IPS DF 6.9 (cell line): ENCODE measurements at regions not wholly inside any gene's neighbourhood (a gene's known extent, or its start where the extent isn't known, plus 50 kb on each side); places are given as distances from the start of the nearest gene placed in this dataset.

Experiments
- DNase-seq: peaks from one replicate; pipeline ENCODE4 v3.0.0-alpha.2; 2013; ENCODE audit warnings: low read depth, low spot score
- H3K27ac ChIP-seq: one replicate; pipeline ENCODE4 v1.5.1; 2013; ENCODE audit warnings: low read length, control low read depth
- H3K27me3 ChIP-seq: 2 replicates; pipeline ENCODE4 v1.6.1; 2013; ENCODE audit warnings: mild to moderate bottlenecking, low read length; ENCODE audit not compliant: control insufficient read depth, insufficient read depth
- H3K36me3 ChIP-seq: 2 replicates; pipeline ENCODE4 v1.6.1; 2013; ENCODE audit warnings: low read length; ENCODE audit not compliant: control insufficient read depth, insufficient read depth
- H3K4me1 ChIP-seq: 2 replicates; pipeline ENCODE4 v1.6.1; 2013; ENCODE audit warnings: low read length; ENCODE audit not compliant: control insufficient read depth, insufficient read depth
- H3K4me3 ChIP-seq: 2 replicates; pipeline ENCODE4 v1.5.1; 2013; ENCODE audit warnings: mild to moderate bottlenecking, low read length
- H3K9me3 ChIP-seq: 2 replicates; pipeline ENCODE4 v1.6.1; 2013; ENCODE audit warnings: low read length, inconsistent platforms; ENCODE audit not compliant: control insufficient read depth, insufficient read depth
- WGBS: extraction: QIAGEN DNeasy Blood & Tissue Kit; methylation state at CpG from one replicate; pipeline ENCODE4 v1.1.7; 2013; ENCODE audit warnings: mixed read lengths, missing lambda C conversion rate; ENCODE audit not compliant: insufficient read length, insufficient coverage; 5-methylcytosine and 5-hydroxymethylcytosine counted together

GRCh38 chr10:62748386-62748785 is 56.1 kb upstream of the ADO start:
- Histone ChIP-seq H3K4me1 (no peaks in the 10 kb centered on the region), H3K27me3 (no peaks in the 10 kb centered on the region), H3K9me3 (no peaks in the 10 kb centered on the region), H3K36me3 (no peaks in the 10 kb centered on the region), H3K27ac (no peak overlapping the region), H3K4me3 (no peak overlapping the region)
- DNase-seq, result no peak

- H3K4me3 ChIP-seq, result no peak overlapping the region
- H3K4me1 ChIP-seq, result no peaks in the 10 kb centered on the region
- H3K27me3 ChIP-seq, result no peaks in the 10 kb centered on the region
- DNase-seq, result no peak
- H3K36me3 ChIP-seq, result no peaks in the 10 kb centered on the region
- H3K9me3 ChIP-seq, result no peaks in the 10 kb centered on the region
- no CpG with 5 or more reads among the region's 5 CpGs for WGBS
- H3K27ac ChIP-seq, result no peak overlapping the region
These were observed 55.3 kb upstream of the ADO start for GRCh38 chr10:62749093-62749683.
